ENCODE measurements at regions not wholly inside any gene's neighbourhood (a gene's known extent, or its start where the extent isn't known, plus 50 kb on each side); places are given as distances from the start of the nearest gene placed in this dataset.

GRCh38 chr7:16106869-16107268 lies 314.5 kb downstream of the CRPPA start:
- BruUV-seq (replicated peaks): no TSS peak
- CTCF ChIA-PET: no interaction called here
- Histone ChIP-seq H3K27me3 (replicated peaks; ENCODE audit: insufficient read depth, low read depth, low read length, poor library complexity) (no peaks in the 10 kb centered on the region), H3K4me3 (ENCODE audit: low read depth, low read length, poor library complexity, severe bottlenecking) (no peak overlapping the region), H3K9me3 (ENCODE audit: low read depth, low read length, poor library complexity, severe bottlenecking) (peaks cover 26% of the 10 kb centered on the region), H3K27ac (ENCODE audit: low read depth, low read length, poor library complexity, severe bottlenecking) (no peak overlapping the region), H3K36me3 (ENCODE audit: insufficient read depth, low read length, poor library complexity, severe bottlenecking) (no peaks in the 10 kb centered on the region), H3K4me1 (ENCODE audit: insufficient read depth, low read length, poor library complexity, severe bottlenecking) (no peaks in the 10 kb centered on the region)
- no peak for TF ChIP-seq CTCF (conservative IDR thresholded peaks at IDR 0.05; ENCODE audit: low read depth, low read length)
- POLR2A ChIA-PET (ENCODE audit: low non-redundant PET): no interaction called here
- no peak for DNase-seq (ENCODE audit: low spot score)
- intact Hi-C loops (cut with micrococcal nuclease; ENCODE audit: unreplicated experiment): no loop called here

GRCh38 chr7:16106300-16106699 lies 315.0 kb downstream of the CRPPA start:
- H3K4me1 ChIP-seq (ENCODE audit: insufficient read depth, low read length, poor library complexity, severe bottlenecking): no peaks in the 10 kb centered on the region
- intact Hi-C loops (cut with micrococcal nuclease; ENCODE audit: unreplicated experiment): no loop called here
- H3K27me3 ChIP-seq (replicated peaks; ENCODE audit: insufficient read depth, low read depth, low read length, poor library complexity): no peaks in the 10 kb centered on the region
- CTCF ChIA-PET: no interaction called here
- POLR2A ChIA-PET (ENCODE audit: low non-redundant PET): no interaction called here
- peaks cover 26% of the 10 kb centered on the region for H3K9me3 ChIP-seq (ENCODE audit: low read depth, low read length, poor library complexity, severe bottlenecking)
- H3K36me3 ChIP-seq (ENCODE audit: insufficient read depth, low read length, poor library complexity, severe bottlenecking): no peaks in the 10 kb centered on the region
- no peak for DNase-seq (ENCODE audit: low spot score)
- TF ChIP-seq EZH2 (IDR thresholded peaks at IDR 0.05; ENCODE audit: borderline replicate concordance, low read depth, low read length, poor library complexity, severe bottlenecking) (no peak), CTCF (conservative IDR thresholded peaks at IDR 0.05; ENCODE audit: low read depth, low read length) (no peak)
- H3K4me3 ChIP-seq (ENCODE audit: low read depth, low read length, poor library complexity, severe bottlenecking): no peak overlapping the region
- BruUV-seq (replicated peaks): no TSS peak
- H3K27ac ChIP-seq (ENCODE audit: low read depth, low read length, poor library complexity, severe bottlenecking): no peak overlapping the region

GRCh38 chr7:16099302-16099849 lies 322.0 kb downstream of the CRPPA start:
- Histone ChIP-seq H3K4me1 (ENCODE audit: insufficient read depth, low read length, poor library complexity, severe bottlenecking) (peaks cover 6% of the 10 kb centered on the region), H3K36me3 (ENCODE audit: insufficient read depth, low read length, poor library complexity, severe bottlenecking) (no peaks in the 10 kb centered on the region), H3K27ac (ENCODE audit: low read depth, low read length, poor library complexity, severe bottlenecking) (no peak overlapping the region), H3K9me3 (ENCODE audit: low read depth, low read length, poor library complexity, severe bottlenecking) (no peaks in the 10 kb centered on the region), H3K4me3 (ENCODE audit: low read depth, low read length, poor library complexity, severe bottlenecking) (no peak overlapping the region), H3K27me3 (replicated peaks; ENCODE audit: insufficient read depth, low read depth, low read length, poor library complexity) (peaks cover 7% of the 10 kb centered on the region)
- TF ChIP-seq EZH2 (IDR thresholded peaks at IDR 0.05; ENCODE audit: borderline replicate concordance, low read depth, low read length, poor library complexity, severe bottlenecking): no peak
- no peak for TF ChIP-seq CTCF (conservative IDR thresholded peaks at IDR 0.05; ENCODE audit: low read depth, low read length)
- intact Hi-C loops (cut with micrococcal nuclease; ENCODE audit: unreplicated experiment): no loop called here
- DNase-seq (ENCODE audit: low spot score): no peak
- ChIA-PET CTCF (interaction anchor here (0.7 kb wide), 1 partner anchor 28 kb away, joined by 3 read pairs; no protein-coding TSS in a partner anchor), POLR2A (ENCODE audit: low non-redundant PET) (no interaction called here)
- BruUV-seq (replicated peaks): no TSS peak

Data from A673 (cell line).